CD4-positive, alpha-beta T cell treated with Interleukin-12 subunit alpha and Interleukin-12 subunit beta, for 1 hour (primary cell): ENCODE measurements at regions not wholly inside any gene's neighbourhood (a gene's known extent, or its start where the extent isn't known, plus 50 kb on each side); places are given as distances from the start of the nearest gene placed in this dataset.

Experiments used
- DNase-seq: peaks from one replicate; pipeline ENCODE4 v3.0.0-alpha.2; 2020

GRCh38 chr12:25757037-25757665 is 201.3 kb upstream of the RASSF8 start:
- no peak for DNase-seq

GRCh38 chr12:25759752-25760151 is 198.7 kb upstream of the RASSF8 start:
- DNase-seq = no peak

GRCh38 chr12:25761356-25761755 is 197.1 kb upstream of the RASSF8 start:
- DNase-seq = no peak

- no peak for DNase-seq
Observed at GRCh38 chr12:25764409-25764808, 194.1 kb upstream of the RASSF8 start.

GRCh38 chr12:25764892-25765291 is 193.6 kb upstream of the RASSF8 start:
- no peak for DNase-seq

GRCh38 chr12:25767606-25768005 is 190.9 kb upstream of the RASSF8 start:
- DNase-seq = no peak

GRCh38 chr12:25768151-25768550 is 190.3 kb upstream of the RASSF8 start:
- no peak for DNase-seq

- no peak for DNase-seq
Observed at GRCh38 chr12:25769082-25769945, 189.2 kb upstream of the RASSF8 start.

GRCh38 chr12:25771041-25771440 is 187.4 kb upstream of the RASSF8 start:
- no peak for DNase-seq

GRCh38 chr12:25771476-25771875 is 187.0 kb upstream of the RASSF8 start:
- DNase-seq = no peak

GRCh38 chr12:25775968-25776367 is 182.5 kb upstream of the RASSF8 start:
- DNase-seq = no peak

- DNase-seq = no peak
Observed at GRCh38 chr12:25780771-25781170, 177.7 kb upstream of the RASSF8 start.

- DNase-seq = no peak
Observed at GRCh38 chr12:25781232-25781631, 177.2 kb upstream of the RASSF8 start.

- no peak for DNase-seq
Observed at GRCh38 chr12:25783566-25783965, 174.9 kb upstream of the RASSF8 start.

GRCh38 chr12:25784669-25785068 is 173.8 kb upstream of the RASSF8 start:
- no peak for DNase-seq

- no peak for DNase-seq
Observed at GRCh38 chr12:25785134-25785533, 173.3 kb upstream of the RASSF8 start.

GRCh38 chr12:25787701-25788100 is 170.8 kb upstream of the RASSF8 start:
- no peak for DNase-seq

GRCh38 chr12:25788707-25789442 is 169.6 kb upstream of the RASSF8 start:
- no peak for DNase-seq

GRCh38 chr12:25789541-25789944 is 168.9 kb upstream of the RASSF8 start:
- no peak for DNase-seq

GRCh38 chr12:25792031-25792430 is 166.5 kb upstream of the RASSF8 start:
- DNase-seq = no peak

- no peak for DNase-seq
Observed at GRCh38 chr12:25793196-25793595, 165.3 kb upstream of the RASSF8 start.

- DNase-seq = no peak
Observed at GRCh38 chr12:25794571-25794970, 163.9 kb upstream of the RASSF8 start.

GRCh38 chr12:25796523-25797000 is 161.9 kb upstream of the RASSF8 start:
- no peak for DNase-seq

GRCh38 chr12:25797386-25797785 is 161.1 kb upstream of the RASSF8 start:
- DNase-seq = no peak
